Small intestine (tissue), 7 donors: ENCODE measurements at regions not wholly inside any gene's neighbourhood (a gene's known extent, or its start where the extent isn't known, plus 50 kb on each side); places are given as distances from the start of the nearest gene placed in this dataset.
A peak's percentile ranks its signal among the peaks of the same experiment; 100 is the strongest.

Source experiments
- DNase-seq, 2 donors: peaks; one replicate each; pipeline versions ENCODE4 v3.0.0 to v3.0.0-alpha.2; 2013
- FAIRE-seq: peaks from 2 replicates; lab custom pipeline; 2012; peaks lifted over from hg19 to GRCh38; lab: Jason Lieb, UNC
- H3K27ac ChIP-seq, 3 donors: one replicate each; pipeline ENCODE4 v1.5.1; 2013; ENCODE audit warnings: low read length in 2 of 3, mild to moderate bottlenecking in 2 of 3, control low read depth in 1 of 3, inconsistent platforms in 1 of 3, low read depth in 1 of 3, moderate library complexity in 1 of 3
- H3K27me3 ChIP-seq, 3 donors: one replicate each; pipeline ENCODE4 v1.6.1; 2013; ENCODE audit warnings: low read length in 3 of 3, inconsistent platforms in 1 of 3; ENCODE audit not compliant: control insufficient read depth in 3 of 3, insufficient read depth in 3 of 3
- H3K36me3 ChIP-seq, 3 donors: one replicate each; pipeline ENCODE4 v1.6.1; 2013; ENCODE audit warnings: low read length in 3 of 3, inconsistent platforms in 1 of 3, low read depth in 1 of 3, mild to moderate bottlenecking in 1 of 3, moderate library complexity in 1 of 3; ENCODE audit not compliant: control insufficient read depth in 3 of 3, insufficient read depth in 2 of 3
- H3K4me1 ChIP-seq, 3 donors: one replicate each; pipeline ENCODE4 v1.6.1; 2013; ENCODE audit warnings: low read length in 2 of 3, inconsistent platforms in 1 of 3, low read depth in 1 of 3, mild to moderate bottlenecking in 1 of 3, moderate library complexity in 1 of 3; ENCODE audit not compliant: control insufficient read depth in 3 of 3, insufficient read depth in 2 of 3
- H3K4me3 ChIP-seq, 3 donors: one replicate each; pipeline ENCODE4 v1.5.1; 2013; ENCODE audit warnings: low read length in 3 of 3, control low read depth in 1 of 3, inconsistent platforms in 1 of 3, low read depth in 1 of 3, mild to moderate bottlenecking in 1 of 3, moderate library complexity in 1 of 3
- H3K9me3 ChIP-seq, 2 donors: one replicate each; pipeline ENCODE4 v1.6.1; 2013; ENCODE audit warnings: low read depth in 1 of 2, low read length in 1 of 2; ENCODE audit not compliant: control insufficient read depth in 2 of 2, insufficient read depth in 1 of 2
- WGBS, 3 donors: extraction: QIAGEN DNeasy Blood & Tissue Kit; methylation state at CpG; one replicate each; pipeline ENCODE4 v1.1.7; 2013; 5-methylcytosine and 5-hydroxymethylcytosine counted together
- donor health status: healthy with polysubstance abuse.
- donor health status: control.
- donor health status: control.
- donor health status: Bipolar disorder and iron deficiency.
- donor health status: healthy.

GRCh38 chr5:168110384-168110783 lies 181.1 kb upstream of the WWC1 start:
- Histone ChIP-seq H3K4me1 (no peaks in the 10 kb centered on the region), H3K4me3 (no peak overlapping the region), H3K36me3 (no peaks in the 10 kb centered on the region), H3K9me3 (no peaks in the 10 kb centered on the region), H3K27me3 (no peaks in the 10 kb centered on the region), H3K27ac (no peak overlapping the region)
- no peak for FAIRE-seq
- no peak for DNase-seq
- WGBS, 3 donors, result 82 to 85% (median 82%) methylated on average over 5 of the region's 5 CpGs

GRCh38 chr5:168110870-168111832 lies 180.3 kb upstream of the WWC1 start:
- WGBS, 3 donors, result 56 to 64% (median 56%) methylated on average over 14 of the region's 14 CpGs
- H3K9me3 ChIP-seq, result no peaks in the 10 kb centered on the region
- H3K27me3 ChIP-seq, result no peaks in the 10 kb centered on the region
- DNase-seq, result no peak
- H3K4me1 ChIP-seq, result no peaks in the 10 kb centered on the region
- FAIRE-seq, result no peak
- no peak overlapping the region for H3K4me3 ChIP-seq
- no peaks in the 10 kb centered on the region for H3K36me3 ChIP-seq
- no peak overlapping the region for H3K27ac ChIP-seq

- no peak for FAIRE-seq
- 51 to 73% (median 54%) methylated on average over 6 of the region's 6 CpGs for WGBS, 3 donors
Observed at GRCh38 chr5:168114444-168115017, 176.9 kb upstream of the WWC1 start.

GRCh38 chr5:168117469-168117868 lies 174.0 kb upstream of the WWC1 start:
- DNase-seq (peak in 1 of 2 donors; percentile 20), FAIRE-seq (no peak)
- H3K4me1 ChIP-seq, result no peaks in the 10 kb centered on the region
- peak overlapping the region in 1 of 3 donors; percentile 32 for H3K27ac ChIP-seq
- no peak overlapping the region for H3K4me3 ChIP-seq
- no peaks in the 10 kb centered on the region for H3K27me3 ChIP-seq
- no peaks in the 10 kb centered on the region for H3K9me3 ChIP-seq
- 52 to 83% (median 61%) methylated on average over 5 of the region's 5 CpGs for WGBS, 3 donors
- no peaks in the 10 kb centered on the region for H3K36me3 ChIP-seq

More at GRCh38 chr5:168114444-168115017, 176.9 kb upstream of the WWC1 start:
- no peak overlapping the region for H3K4me3 ChIP-seq
- DNase-seq, result peak; percentile 46 to 80
- H3K9me3 ChIP-seq, result no peaks in the 10 kb centered on the region
- no peaks in the 10 kb centered on the region for H3K36me3 ChIP-seq
- no peaks in the 10 kb centered on the region for H3K4me1 ChIP-seq
- H3K27me3 ChIP-seq, result no peaks in the 10 kb centered on the region
- no peak overlapping the region for H3K27ac ChIP-seq

- no peaks in the 10 kb centered on the region for H3K27me3 ChIP-seq
- no peaks in the 10 kb centered on the region for H3K4me1 ChIP-seq
- WGBS, 3 donors, result 40 to 58% (median 48%) methylated on average over 16 of the region's 16 CpGs
- H3K27ac ChIP-seq, result no peak overlapping the region
- FAIRE-seq (no peak), DNase-seq (peak in 1 of 2 donors; percentile 55)
- no peaks in the 10 kb centered on the region for H3K36me3 ChIP-seq
- no peaks in the 10 kb centered on the region for H3K9me3 ChIP-seq
- H3K4me3 ChIP-seq, result no peak overlapping the region
Observed at GRCh38 chr5:168118042-168118668, 173.3 kb upstream of the WWC1 start.

- FAIRE-seq (no peak), DNase-seq (no peak)
- Histone ChIP-seq H3K36me3 (no peaks in the 10 kb centered on the region), H3K27ac (no peak overlapping the region), H3K9me3 (no peaks in the 10 kb centered on the region), H3K4me1 (no peaks in the 10 kb centered on the region), H3K4me3 (no peak overlapping the region), H3K27me3 (peaks cover 0 to 3% (median 0%) of the 10 kb centered on the region in 3 donors)
- 42 to 57% (median 44%) methylated on average over 10 of the region's 10 CpGs for WGBS, 3 donors
Observed at GRCh38 chr5:168120401-168121137, 170.9 kb upstream of the WWC1 start.

GRCh38 chr5:168121138-168121494 lies 170.3 kb upstream of the WWC1 start:
- Histone ChIP-seq H3K27ac (no peak overlapping the region), H3K4me3 (no peak overlapping the region), H3K27me3 (peaks cover 0 to 3% (median 0%) of the 10 kb centered on the region in 3 donors), H3K4me1 (no peaks in the 10 kb centered on the region), H3K9me3 (no peaks in the 10 kb centered on the region), H3K36me3 (no peaks in the 10 kb centered on the region)
- DNase-seq (no peak), FAIRE-seq (no peak)
- 87 to 90% (median 88%) methylated on average over 4 of the region's 4 CpGs for WGBS, 3 donors
